Right lobe of liver (tissue), 4 donors: ENCODE measurements at regions not wholly inside any gene's neighbourhood (a gene's known extent, or its start where the extent isn't known, plus 50 kb on each side); places are given as distances from the start of the nearest gene placed in this dataset.

Experiments
- CTCF ChIP-seq, 4 donors: fragments of 200-600 bp in 3 of 4; fragments of 450-650 bp in 1 of 4; IDR thresholded peaks; one replicate each; pipeline versions ENCODE4 v1.5.1 to v1.8.0; 2016 to 2022; ENCODE audit warnings: antibody characterized with exemption in 4 of 4, mild to moderate bottlenecking in 2 of 4
- POLR2A ChIP-seq: fragments of 450-650 bp; IDR thresholded peaks from one replicate; pipeline ENCODE4 v1.6.1; 2017; ENCODE audit warnings: antibody characterized with exemption, mild to moderate bottlenecking
- donor health status: DM: no; HTN: no; CAD: no.
- donor health status: DM: no; HTN: no; CAD: no.
- donor health status: DM: no; HTN: yes; CAD: no.

- no peak for TF ChIP-seq CTCF (IDR thresholded peaks at IDR 0.05)
- no peak for TF ChIP-seq POLR2A
These were observed 73.5 kb upstream of the CADM1 start for GRCh38 chr11:115577701-115578100.
